Loucy (cell line): ENCODE measurements at regions not wholly inside any gene's neighbourhood (a gene's known extent, or its start where the extent isn't known, plus 50 kb on each side); places are given as distances from the start of the nearest gene placed in this dataset.

ENCODE experiments used
- H2AFZ ChIP-seq: fragments of 200-600 bp; sonication (generic); 2 replicates; pipeline ENCODE4 v1.6.0; 2016; ENCODE audit warnings: antibody characterized with exemption, mild to moderate bottlenecking, low read length, moderate library complexity
- H3F3A ChIP-seq: fragments of 200-600 bp; 2 replicates; pipeline ENCODE4 v1.6.0; 2016; ENCODE audit warnings: antibody characterized with exemption, low read depth, mild to moderate bottlenecking
- H3K27me3 ChIP-seq: fragments of 200-600 bp; sonication (generic); 2 replicates; pipeline ENCODE4 v1.6.1; 2014; ENCODE audit warnings: low read length, mild to moderate bottlenecking; ENCODE audit not compliant: insufficient read depth, poor library complexity, severe bottlenecking
- H3K36me3 ChIP-seq: fragments of 200-600 bp; sonication (generic); 2 replicates; pipeline ENCODE4 v1.6.1; 2016; ENCODE audit warnings: low read length; ENCODE audit not compliant: insufficient read depth
- H3K4me1 ChIP-seq: fragments of 200-600 bp; sonication (generic); 2 replicates; pipeline ENCODE4 v1.5.1; 2014; ENCODE audit warnings: low read length, mild to moderate bottlenecking; ENCODE audit not compliant: insufficient read depth, poor library complexity, severe bottlenecking
- H3K4me2 ChIP-seq: fragments of 200-600 bp; sonication (generic); 2 replicates; pipeline ENCODE4 v1.6.0; 2014; ENCODE audit warnings: antibody characterized with exemption, low read length, low read depth, mild to moderate bottlenecking; ENCODE audit not compliant: poor library complexity, severe bottlenecking
- H3K4me3 ChIP-seq: fragments of 200-600 bp; sonication (generic); 2 replicates; pipeline ENCODE4 v1.5.1; 2014; ENCODE audit warnings: low read length, mild to moderate bottlenecking, mixed read lengths; ENCODE audit not compliant: poor library complexity, severe bottlenecking
- H3K79me2 ChIP-seq: fragments of 200-600 bp; sonication (generic); 2 replicates; pipeline ENCODE4 v1.6.1; 2014; ENCODE audit warnings: low read length; ENCODE audit not compliant: insufficient read depth
- H3K9ac ChIP-seq: fragments of 200-600 bp; sonication (generic); 2 replicates; pipeline ENCODE4 v1.6.0; 2014; ENCODE audit warnings: mild to moderate bottlenecking, low read depth, low read length, moderate library complexity; ENCODE audit not compliant: poor library complexity, severe bottlenecking
- H3K9me2 ChIP-seq: fragments of 200-600 bp; sonication (generic); replicated peaks from 2 replicates; pipeline ENCODE4 v1.6.1; 2016; ENCODE audit warnings: low read depth, low read length, mixed read lengths
- H3K9me3 ChIP-seq: fragments of 200-600 bp; sonication (generic); 2 replicates; pipeline ENCODE4 v1.6.1; 2014; ENCODE audit warnings: mild to moderate bottlenecking, antibody characterized with exemption, low read length, low read depth; ENCODE audit not compliant: insufficient read depth
- H4K20me1 ChIP-seq: fragments of 200-600 bp; sonication (generic); 2 replicates; pipeline ENCODE4 v1.6.0; 2014; ENCODE audit warnings: antibody characterized with exemption, low read length, mild to moderate bottlenecking; ENCODE audit not compliant: insufficient read depth, poor library complexity, severe bottlenecking
- CTCF ChIP-seq: fragments of 200-600 bp; sonication (generic); conservative IDR thresholded peaks from 2 replicates; pipeline ENCODE4 v1.5.1; 2014; ENCODE audit warnings: mild to moderate bottlenecking, antibody characterized with exemption, low read length
- EZH2phosphoT487 ChIP-seq: fragments of 200-600 bp; IDR thresholded peaks from 2 replicates; pipeline ENCODE4 v1.6.1; 2018; ENCODE audit warnings: antibody characterized with exemption, mild to moderate bottlenecking, moderate library complexity, borderline replicate concordance

GRCh38 chr4:62865261-62865660 is 1544.0 kb downstream of the TECRL start:
- TF ChIP-seq CTCF, result no peak
- TF ChIP-seq EZH2phosphoT487, result no peak
- H3K79me2 ChIP-seq, result no peaks in the 10 kb centered on the region
- no peak overlapping the region for H2AFZ ChIP-seq
- H4K20me1 ChIP-seq, result no peaks in the 10 kb centered on the region
- H3K4me2 ChIP-seq, result no peak overlapping the region
- H3K36me3 ChIP-seq, result no peaks in the 10 kb centered on the region
- no peaks in the 10 kb centered on the region for H3K4me1 ChIP-seq
- no peaks in the 10 kb centered on the region for H3F3A ChIP-seq
- H3K4me3 ChIP-seq, result no peak overlapping the region
- H3K9ac ChIP-seq, result no peak overlapping the region
- H3K9me2 ChIP-seq, result no peaks in the 10 kb centered on the region
- H3K27me3 ChIP-seq, result no peaks in the 10 kb centered on the region
- H3K9me3 ChIP-seq, result no peaks in the 10 kb centered on the region

- H3K79me2 ChIP-seq, result no peaks in the 10 kb centered on the region
- H3K4me2 ChIP-seq, result no peak overlapping the region
- H3K9me2 ChIP-seq, result no peaks in the 10 kb centered on the region
- H3K4me3 ChIP-seq, result no peak overlapping the region
- TF ChIP-seq CTCF (no peak), EZH2phosphoT487 (no peak)
- no peak overlapping the region for H3K9ac ChIP-seq
- H3F3A ChIP-seq, result no peaks in the 10 kb centered on the region
- no peaks in the 10 kb centered on the region for H3K27me3 ChIP-seq
- H4K20me1 ChIP-seq, result no peaks in the 10 kb centered on the region
- no peaks in the 10 kb centered on the region for H3K4me1 ChIP-seq
- H3K36me3 ChIP-seq, result no peaks in the 10 kb centered on the region
- no peaks in the 10 kb centered on the region for H3K9me3 ChIP-seq
- H2AFZ ChIP-seq, result no peak overlapping the region
Measured at GRCh38 chr4:62849696-62850095, 1559.6 kb downstream of the TECRL start.

GRCh38 chr4:62835631-62836030 is 1573.6 kb downstream of the TECRL start:
- Histone ChIP-seq H3K4me1 (no peaks in the 10 kb centered on the region), H3K9me2 (no peaks in the 10 kb centered on the region), H3F3A (no peaks in the 10 kb centered on the region), H3K4me3 (no peak overlapping the region), H3K9me3 (no peaks in the 10 kb centered on the region), H3K36me3 (no peaks in the 10 kb centered on the region), H3K9ac (no peak overlapping the region), H3K27me3 (no peaks in the 10 kb centered on the region), H4K20me1 (no peaks in the 10 kb centered on the region), H3K79me2 (no peaks in the 10 kb centered on the region), H2AFZ (no peak overlapping the region), H3K4me2 (no peak overlapping the region)
- TF ChIP-seq CTCF (no peak), EZH2phosphoT487 (no peak)
